Ovary (tissue), 3 donors: ENCODE measurements at regions not wholly inside any gene's neighbourhood (a gene's known extent, or its start where the extent isn't known, plus 50 kb on each side); places are given as distances from the start of the nearest gene placed in this dataset.

Experiments
- CTCF ChIP-seq, 3 donors: fragments of 450-650 bp in 2 of 3; fragments of 200-600 bp in 1 of 3; IDR thresholded peaks; one replicate each; pipeline versions ENCODE4 v1.5.1 to v1.8.0; 2016 to 2022; ENCODE audit warnings: antibody characterized with exemption in 3 of 3, mild to moderate bottlenecking in 1 of 3
- EP300 ChIP-seq: sonication (generic); formaldehyde crosslinking; IDR thresholded peaks from one replicate; pipeline ENCODE4 v1.6.1; 2017; ENCODE audit warnings: antibody characterized with exemption
- POLR2A ChIP-seq: fragments of 450-650 bp; IDR thresholded peaks from one replicate; pipeline ENCODE4 v1.6.1; 2017; ENCODE audit warnings: antibody characterized with exemption, mild to moderate bottlenecking, moderate library complexity
- donor health status: DM: no; HTN: no; CAD: no.

- TF ChIP-seq CTCF (IDR thresholded peaks at IDR 0.05) (no peak), POLR2A (no peak), EP300 (no peak)
These were observed 189.8 kb downstream of the PLOD2 start for GRCh38 chr3:145971186-145971585.
